HCT116 (cell line): ENCODE measurements at regions not wholly inside any gene's neighbourhood (a gene's known extent, or its start where the extent isn't known, plus 50 kb on each side); places are given as distances from the start of the nearest gene placed in this dataset.

Source experiments
- ATAC-seq: fragments of 200-7000 bp; cut with Tn5 transposase; 2 replicates; pipeline ENCODE4 v1.9.1; 2020; ENCODE audit warnings: mild to moderate bottlenecking, moderate library complexity
- BruUV-seq: library from RNA; stranded (reverse); fragments of 400-500 nt; replicated peaks from 2 replicates; lab custom pipeline; 2021; lab: Mats Ljungman, UMichigan
- CTCF ChIA-PET: fragments of 300-600 bp; sonication (Branson Sonifier 250); formaldehyde crosslinking; loops from one replicate; lab custom pipeline; 2021; ENCODE audit warnings: antibody characterized with exemption; lab: Charles Lee
- POLR2A ChIA-PET: fragments of 300-600, 350-600 bp; sonication (Branson Sonifier 250); formaldehyde crosslinking; loops from one replicate; lab custom pipeline; 2021; ENCODE audit warnings: antibody characterized with exemption; lab: Charles Lee
- RAD21 ChIA-PET, 2 experiments: fragments of 300-600 bp; sonication (Branson Sonifier 250); formaldehyde crosslinking; loops; one replicate each; lab custom pipeline; 2023; ENCODE audit warnings: low total read pairs in 2 of 2; ENCODE audit not compliant: uncharacterized antibody in 2 of 2, unreplicated experiment in 2 of 2, low non-redundant PET in 1 of 2; lab: Charles Lee
- DNase-seq: peaks from one replicate; pipeline ENCODE4 v3.0.0-alpha.2; 2010; ENCODE audit warnings: low read depth, low spot score
- H2AFZ ChIP-seq: fragments of 200-600 bp; shearing (Covaris generic), sonication (generic); 2 replicates; pipeline ENCODE4 v1.6.1; 2017; ENCODE audit warnings: low read depth, mixed run types, mixed read lengths, antibody characterized with exemption, low read length; ENCODE audit not compliant: poor library complexity, severe bottlenecking
- H3K27ac ChIP-seq: 2 replicates; pipeline ENCODE4 v1.5.1; 2012; ENCODE audit warnings: low read depth, low read length
- H3K27me3 ChIP-seq: fragments of 200-600 bp; sonication (generic); 2 replicates; pipeline ENCODE4 v1.6.1; 2016; ENCODE audit warnings: mixed run types, low read length, mixed read lengths; ENCODE audit not compliant: insufficient read depth
- H3K36me3 ChIP-seq, 2 experiments: fragments of 200-500 bp in 1 of 2; fragments of 200-600 bp in 1 of 2; sonication (Bioruptor generic) in 1 of 2; sonication (generic) in 1 of 2; 2 replicates each; pipeline versions ENCODE4 v1.5.1 to v1.6.1; 2014 to 2016; ENCODE audit warnings: low read length in 2 of 2, inconsistent platforms in 1 of 2, mixed read lengths in 1 of 2, mixed run types in 1 of 2; ENCODE audit not compliant: insufficient read depth in 2 of 2, control insufficient read depth in 1 of 2
- H3K4me1 ChIP-seq, 2 experiments: fragments of 200-600 bp in 1 of 2; sonication (generic) in 1 of 2; 2 replicates each; pipeline versions ENCODE4 v1.5.1 to v1.6.1; 2012 to 2017; ENCODE audit warnings: low read length in 2 of 2, inconsistent platforms in 1 of 2, mild to moderate bottlenecking in 1 of 2, mixed read lengths in 1 of 2, mixed run types in 1 of 2, moderate library complexity in 1 of 2; ENCODE audit not compliant: insufficient read depth in 2 of 2, control insufficient read depth in 1 of 2
- H3K4me2 ChIP-seq: fragments of 200-600 bp; sonication (generic); 2 replicates; pipeline ENCODE4 v1.6.1; 2017; ENCODE audit warnings: mixed run types, low read length, mixed read lengths
- H3K4me3 ChIP-seq, 2 experiments: fragments of 200-600 bp in 1 of 2; sonication (generic) in 1 of 2; replicated peaks in 1 of 2; 2 replicates each; pipeline ENCODE4 v1.5.1; 2011 to 2016; ENCODE audit warnings: low read length in 2 of 2, control low read depth in 1 of 2, low read depth in 1 of 2, mild to moderate bottlenecking in 1 of 2, mixed read lengths in 1 of 2, mixed run types in 1 of 2
- H3K79me2 ChIP-seq: fragments of 200-600 bp; sonication (generic); 2 replicates; pipeline ENCODE4 v1.6.1; 2017; ENCODE audit warnings: mild to moderate bottlenecking, mixed run types, low read length, moderate library complexity, mixed read lengths; ENCODE audit not compliant: insufficient read depth
- H3K9ac ChIP-seq: fragments of 200-600 bp; sonication (generic); 2 replicates; pipeline ENCODE4 v1.6.1; 2016; ENCODE audit warnings: low read length, mixed read lengths
- H3K9me2 ChIP-seq: fragments of 200-600 bp; sonication (generic), shearing (Covaris generic); 2 replicates; pipeline ENCODE4 v1.6.1; 2017; ENCODE audit warnings: mixed run types, mild to moderate bottlenecking, moderate library complexity; ENCODE audit not compliant: insufficient read depth
- H3K9me3 ChIP-seq, 2 experiments: fragments of 200-500 bp in 1 of 2; fragments of 200-600 bp in 1 of 2; sonication (Bioruptor generic) in 1 of 2; sonication (generic) in 1 of 2; 2 replicates each; pipeline ENCODE4 v1.6.1; 2014 to 2017; ENCODE audit warnings: low read length in 2 of 2, mixed read lengths in 2 of 2, inconsistent platforms in 1 of 2, low read depth in 1 of 2, mild to moderate bottlenecking in 1 of 2, mixed run types in 1 of 2, moderate library complexity in 1 of 2; ENCODE audit not compliant: control insufficient read depth in 1 of 2, insufficient read depth in 1 of 2
- H4K20me1 ChIP-seq: fragments of 200-600 bp; sonication (generic), shearing (Covaris generic); 2 replicates; pipeline ENCODE4 v1.6.1; 2017; ENCODE audit warnings: mixed run types, mild to moderate bottlenecking, moderate library complexity; ENCODE audit not compliant: insufficient read depth
- CBX3 ChIP-seq: IDR thresholded peaks from 2 replicates; pipeline ENCODE4 v1.6.1; 2012; ENCODE audit warnings: low read depth
- CEBPB ChIP-seq: IDR thresholded peaks from 2 replicates; pipeline ENCODE4 v1.6.1; 2012; ENCODE audit warnings: low read depth
- EGR1 ChIP-seq: IDR thresholded peaks from 2 replicates; pipeline ENCODE4 v1.6.1; 2012; ENCODE audit warnings: low read depth
- EZH2phosphoT487 ChIP-seq: fragments of 200-600 bp; IDR thresholded peaks from 2 replicates; pipeline ENCODE4 v1.6.1; 2018; ENCODE audit warnings: antibody characterized with exemption, borderline replicate concordance
- FOSL1 ChIP-seq: IDR thresholded peaks from 2 replicates; pipeline ENCODE4 v1.6.1; 2012; ENCODE audit warnings: low read depth
- POLR2A ChIP-seq: IDR thresholded peaks from 2 replicates; pipeline ENCODE4 v1.7.0; 2011; ENCODE audit warnings: borderline replicate concordance; ENCODE audit not compliant: insufficient read depth, insufficient read length; ENCODE audit errors: extremely low read depth
- RAD21 ChIP-seq: IDR thresholded peaks from 2 replicates; pipeline ENCODE4 v1.6.1; 2012; ENCODE audit warnings: low read depth, mild to moderate bottlenecking
- SIN3A ChIP-seq: IDR thresholded peaks from 2 replicates; pipeline ENCODE4 v1.6.1; 2012; ENCODE audit warnings: low read depth
- SP1 ChIP-seq: IDR thresholded peaks from 2 replicates; pipeline ENCODE4 v1.6.1; 2012; ENCODE audit warnings: low read depth
- YY1 ChIP-seq: IDR thresholded peaks from 2 replicates; pipeline ENCODE4 v1.6.1; 2011; ENCODE audit warnings: low read length, low read depth, moderate library complexity, mild to moderate bottlenecking; ENCODE audit not compliant: insufficient replicate concordance; ENCODE audit errors: extremely low read depth
- ZFX ChIP-seq: fragments of 450-650 bp; IDR thresholded peaks from 2 replicates; pipeline ENCODE4 v1.6.1; 2017
- ZNF274 ChIP-seq: fragments of 200-500 bp; sonication (Bioruptor generic); IDR thresholded peaks from 2 replicates; pipeline ENCODE4 v1.6.1; 2014; ENCODE audit warnings: mild to moderate bottlenecking, low read depth, low read length, inconsistent platforms
- intact Hi-C: fragments of 100-400 bp; cut with micrococcal nuclease; formaldehyde crosslinking; loops from 2 replicates; pipeline ENCODE4 v1.10.0; 2022
- TF ChIP-seq, protein P1 (sequence below): IDR thresholded peaks from 2 replicates; pipeline ENCODE4 v1.6.1; 2012; ENCODE audit warnings: low read depth
- TF ChIP-seq, protein P2 (sequence below): IDR thresholded peaks from 2 replicates; pipeline ENCODE4 v1.6.1; 2012
- TF ChIP-seq, protein P3 (sequence below), 3 experiments: fragments of 200-600 bp in 1 of 3; sonication (generic) in 1 of 3; IDR thresholded peaks in 2 of 3; conservative IDR thresholded peaks in 1 of 3; 2 replicates each; pipeline ENCODE4 v1.5.1; 2012 to 2017; ENCODE audit warnings: low read depth in 2 of 3, low read length in 2 of 3, antibody characterized with exemption in 1 of 3, borderline replicate concordance in 1 of 3, control low read depth in 1 of 3, mild to moderate bottlenecking in 1 of 3, mixed read lengths in 1 of 3, mixed run types in 1 of 3, moderate library complexity in 1 of 3; ENCODE audit not compliant: insufficient read depth in 1 of 3
- TF ChIP-seq, protein P4 (sequence below): IDR thresholded peaks from 2 replicates; pipeline ENCODE4 v1.6.1; 2012
- TF ChIP-seq, protein P5 (sequence below): IDR thresholded peaks from 2 replicates; pipeline ENCODE4 v1.6.1; 2011; ENCODE audit warnings: mild to moderate bottlenecking, low read length, moderate library complexity; ENCODE audit not compliant: insufficient replicate concordance; ENCODE audit errors: extremely low read depth

DNA sequence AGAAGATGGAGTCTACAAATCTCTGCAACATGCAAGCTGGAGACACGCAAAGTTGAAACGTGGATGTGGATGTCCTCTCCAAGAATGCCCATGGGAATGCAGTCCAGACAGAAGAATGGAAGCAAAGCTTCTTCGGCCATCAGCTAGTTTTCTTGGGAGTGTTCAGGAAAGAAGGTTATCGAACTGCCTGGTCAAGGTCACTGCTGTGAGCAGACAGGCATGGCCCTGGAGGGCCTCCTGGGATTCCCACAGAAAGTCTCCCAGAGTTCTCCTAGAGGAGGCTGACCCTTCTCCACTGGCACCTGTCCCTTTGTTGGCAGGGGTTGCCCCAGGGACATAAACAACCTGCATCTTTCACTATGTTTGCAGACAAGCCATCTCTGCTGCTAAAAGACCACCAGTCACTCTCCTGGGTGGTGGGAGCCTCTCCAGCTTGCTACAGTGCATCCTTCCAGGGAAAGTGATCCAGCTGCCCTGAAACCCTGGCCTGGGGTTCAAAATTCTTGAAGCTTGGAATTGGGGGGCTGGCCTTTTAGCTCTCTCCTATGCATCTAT lies 265.8 kb downstream of the SYK start:
- ChIA-PET RAD21 (no interaction called here), CTCF (no interaction called here), POLR2A (no interaction called here)
- TF ChIP-seq SP1, result no peak
- no peak for TF ChIP-seq EGR1
- TF ChIP-seq CEBPB, result no peak
- no peak for TF ChIP-seq ZNF274
- TF ChIP-seq, protein P1, sequence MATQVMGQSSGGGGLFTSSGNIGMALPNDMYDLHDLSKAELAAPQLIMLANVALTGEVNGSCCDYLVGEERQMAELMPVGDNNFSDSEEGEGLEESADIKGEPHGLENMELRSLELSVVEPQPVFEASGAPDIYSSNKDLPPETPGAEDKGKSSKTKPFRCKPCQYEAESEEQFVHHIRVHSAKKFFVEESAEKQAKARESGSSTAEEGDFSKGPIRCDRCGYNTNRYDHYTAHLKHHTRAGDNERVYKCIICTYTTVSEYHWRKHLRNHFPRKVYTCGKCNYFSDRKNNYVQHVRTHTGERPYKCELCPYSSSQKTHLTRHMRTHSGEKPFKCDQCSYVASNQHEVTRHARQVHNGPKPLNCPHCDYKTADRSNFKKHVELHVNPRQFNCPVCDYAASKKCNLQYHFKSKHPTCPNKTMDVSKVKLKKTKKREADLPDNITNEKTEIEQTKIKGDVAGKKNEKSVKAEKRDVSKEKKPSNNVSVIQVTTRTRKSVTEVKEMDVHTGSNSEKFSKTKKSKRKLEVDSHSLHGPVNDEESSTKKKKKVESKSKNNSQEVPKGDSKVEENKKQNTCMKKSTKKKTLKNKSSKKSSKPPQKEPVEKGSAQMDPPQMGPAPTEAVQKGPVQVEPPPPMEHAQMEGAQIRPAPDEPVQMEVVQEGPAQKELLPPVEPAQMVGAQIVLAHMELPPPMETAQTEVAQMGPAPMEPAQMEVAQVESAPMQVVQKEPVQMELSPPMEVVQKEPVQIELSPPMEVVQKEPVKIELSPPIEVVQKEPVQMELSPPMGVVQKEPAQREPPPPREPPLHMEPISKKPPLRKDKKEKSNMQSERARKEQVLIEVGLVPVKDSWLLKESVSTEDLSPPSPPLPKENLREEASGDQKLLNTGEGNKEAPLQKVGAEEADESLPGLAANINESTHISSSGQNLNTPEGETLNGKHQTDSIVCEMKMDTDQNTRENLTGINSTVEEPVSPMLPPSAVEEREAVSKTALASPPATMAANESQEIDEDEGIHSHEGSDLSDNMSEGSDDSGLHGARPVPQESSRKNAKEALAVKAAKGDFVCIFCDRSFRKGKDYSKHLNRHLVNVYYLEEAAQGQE, result no peak
- TF ChIP-seq, protein P2, sequence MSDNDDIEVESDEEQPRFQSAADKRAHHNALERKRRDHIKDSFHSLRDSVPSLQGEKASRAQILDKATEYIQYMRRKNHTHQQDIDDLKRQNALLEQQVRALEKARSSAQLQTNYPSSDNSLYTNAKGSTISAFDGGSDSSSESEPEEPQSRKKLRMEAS, result no peak
- no peak for TF ChIP-seq ZFX
- TF ChIP-seq, protein P3, sequence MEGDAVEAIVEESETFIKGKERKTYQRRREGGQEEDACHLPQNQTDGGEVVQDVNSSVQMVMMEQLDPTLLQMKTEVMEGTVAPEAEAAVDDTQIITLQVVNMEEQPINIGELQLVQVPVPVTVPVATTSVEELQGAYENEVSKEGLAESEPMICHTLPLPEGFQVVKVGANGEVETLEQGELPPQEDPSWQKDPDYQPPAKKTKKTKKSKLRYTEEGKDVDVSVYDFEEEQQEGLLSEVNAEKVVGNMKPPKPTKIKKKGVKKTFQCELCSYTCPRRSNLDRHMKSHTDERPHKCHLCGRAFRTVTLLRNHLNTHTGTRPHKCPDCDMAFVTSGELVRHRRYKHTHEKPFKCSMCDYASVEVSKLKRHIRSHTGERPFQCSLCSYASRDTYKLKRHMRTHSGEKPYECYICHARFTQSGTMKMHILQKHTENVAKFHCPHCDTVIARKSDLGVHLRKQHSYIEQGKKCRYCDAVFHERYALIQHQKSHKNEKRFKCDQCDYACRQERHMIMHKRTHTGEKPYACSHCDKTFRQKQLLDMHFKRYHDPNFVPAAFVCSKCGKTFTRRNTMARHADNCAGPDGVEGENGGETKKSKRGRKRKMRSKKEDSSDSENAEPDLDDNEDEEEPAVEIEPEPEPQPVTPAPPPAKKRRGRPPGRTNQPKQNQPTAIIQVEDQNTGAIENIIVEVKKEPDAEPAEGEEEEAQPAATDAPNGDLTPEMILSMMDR (IDR thresholded peaks at IDR 0.05 in 2 of 3, conservative IDR thresholded peaks at IDR 0.05 in 1 of 3; ENCODE audit: borderline replicate concordance in 1 of 3, insufficient read depth in 1 of 3, low read depth in 2 of 3, low read length in 2 of 3), result no peak
- no peak for TF ChIP-seq SIN3A
- TF ChIP-seq FOSL1, result no peak
- TF ChIP-seq, protein P4, sequence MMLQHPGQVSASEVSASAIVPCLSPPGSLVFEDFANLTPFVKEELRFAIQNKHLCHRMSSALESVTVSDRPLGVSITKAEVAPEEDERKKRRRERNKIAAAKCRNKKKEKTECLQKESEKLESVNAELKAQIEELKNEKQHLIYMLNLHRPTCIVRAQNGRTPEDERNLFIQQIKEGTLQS, result no peak
- no peak for TF ChIP-seq RAD21
- TF ChIP-seq CBX3, result no peak
- no peak for TF ChIP-seq EZH2phosphoT487
- TF ChIP-seq POLR2A, result no peak
- TF ChIP-seq YY1, result no peak
- TF ChIP-seq, protein P5, sequence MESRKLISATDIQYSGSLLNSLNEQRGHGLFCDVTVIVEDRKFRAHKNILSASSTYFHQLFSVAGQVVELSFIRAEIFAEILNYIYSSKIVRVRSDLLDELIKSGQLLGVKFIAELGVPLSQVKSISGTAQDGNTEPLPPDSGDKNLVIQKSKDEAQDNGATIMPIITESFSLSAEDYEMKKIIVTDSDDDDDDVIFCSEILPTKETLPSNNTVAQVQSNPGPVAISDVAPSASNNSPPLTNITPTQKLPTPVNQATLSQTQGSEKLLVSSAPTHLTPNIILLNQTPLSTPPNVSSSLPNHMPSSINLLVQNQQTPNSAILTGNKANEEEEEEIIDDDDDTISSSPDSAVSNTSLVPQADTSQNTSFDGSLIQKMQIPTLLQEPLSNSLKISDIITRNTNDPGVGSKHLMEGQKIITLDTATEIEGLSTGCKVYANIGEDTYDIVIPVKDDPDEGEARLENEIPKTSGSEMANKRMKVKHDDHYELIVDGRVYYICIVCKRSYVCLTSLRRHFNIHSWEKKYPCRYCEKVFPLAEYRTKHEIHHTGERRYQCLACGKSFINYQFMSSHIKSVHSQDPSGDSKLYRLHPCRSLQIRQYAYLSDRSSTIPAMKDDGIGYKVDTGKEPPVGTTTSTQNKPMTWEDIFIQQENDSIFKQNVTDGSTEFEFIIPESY, result no peak
- Histone ChIP-seq H3K4me1 (peaks cover 16% of the 10 kb centered on the region in 2 experiments), H3K79me2 (no peaks in the 10 kb centered on the region), H3K27ac (no peak overlapping the region), H3K4me3 (no peak overlapping the region), H3K9me2 (no peaks in the 10 kb centered on the region), H3K9ac (no peak overlapping the region), H3K27me3 (no peaks in the 10 kb centered on the region), H2AFZ (no peak overlapping the region), H3K36me3 (no peaks in the 10 kb centered on the region), H3K4me2 (no peak overlapping the region), H4K20me1 (no peaks in the 10 kb centered on the region), H3K9me3 (no peaks in the 10 kb centered on the region)
- intact Hi-C loops, result no loop called here
- no TSS peak for BruUV-seq
- no peak for DNase-seq
- ATAC-seq, result no peak
